ENCODE measurements at regions not wholly inside any gene's neighbourhood (a gene's known extent, or its start where the extent isn't known, plus 50 kb on each side); places are given as distances from the start of the nearest gene placed in this dataset.

DNA sequence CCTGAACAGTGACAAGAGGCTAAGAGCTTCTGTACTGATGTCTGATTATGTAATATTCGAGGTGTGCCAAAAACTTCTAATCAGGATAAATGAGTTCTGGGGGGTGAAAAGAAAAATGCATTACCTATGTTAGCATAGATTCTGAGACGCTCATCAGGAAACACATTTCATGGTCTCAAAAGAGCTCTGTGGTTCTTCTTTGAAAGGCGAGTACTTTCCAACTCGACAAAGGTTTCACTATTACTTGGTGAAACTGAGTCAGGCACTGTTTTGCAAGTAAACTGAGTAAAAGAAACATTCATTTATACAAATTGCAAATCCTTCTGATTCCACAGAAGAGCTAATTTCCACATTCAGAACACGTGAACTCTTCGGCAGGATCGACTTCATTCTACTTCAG, 523.2 kb downstream of the GATA3 start:
- H3K36me3 ChIP-seq (replicated peaks; ENCODE audit: control insufficient read depth, insufficient read depth, low read length) = no peaks in the 10 kb centered on the region
- DNase-seq = no peak
- no peak overlapping the region for H3K4me3 ChIP-seq (ENCODE audit: insufficient read depth, low read depth, low read length)
- H3K27me3 ChIP-seq (ENCODE audit: control insufficient read depth, insufficient read depth, low read length) = no peaks in the 10 kb centered on the region

DNA sequence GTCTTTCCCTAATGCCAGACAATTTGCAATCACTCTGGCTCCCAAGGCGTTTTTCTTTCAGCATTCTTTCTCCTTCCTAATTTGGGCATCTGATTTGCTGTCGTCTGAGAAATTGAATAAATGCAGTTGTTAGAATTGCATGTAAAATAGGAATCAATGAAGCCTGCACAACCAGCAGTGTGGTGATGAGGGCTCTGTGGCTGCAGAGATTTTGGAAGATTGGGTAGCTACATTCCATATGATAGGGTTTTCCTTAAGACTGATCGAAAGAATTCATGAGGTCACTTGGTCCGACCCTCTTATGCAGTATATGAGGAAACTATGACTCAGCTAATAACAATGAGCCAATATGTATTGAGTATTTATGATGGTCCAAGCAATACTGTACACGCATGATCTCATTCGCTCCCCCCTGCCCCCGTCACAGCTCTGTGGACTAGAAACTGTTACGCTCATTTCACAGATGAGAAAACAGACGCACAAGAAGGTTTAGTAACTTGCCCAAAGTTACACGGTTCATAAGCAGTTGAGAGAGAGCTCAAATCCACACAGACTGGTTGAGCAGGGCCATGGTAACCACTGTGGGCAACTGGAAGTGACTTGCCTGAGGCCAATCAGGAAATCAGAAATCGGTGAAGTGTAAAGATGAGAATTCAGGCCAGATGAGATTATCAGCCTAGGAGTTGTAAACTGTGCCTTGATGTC, 527.2 kb downstream of the GATA3 start:
- no peak for DNase-seq
- Histone ChIP-seq H3K4me3 (ENCODE audit: insufficient read depth, low read depth, low read length) (no peak overlapping the region), H3K36me3 (replicated peaks; ENCODE audit: control insufficient read depth, insufficient read depth, low read length) (no peaks in the 10 kb centered on the region)

DNA sequence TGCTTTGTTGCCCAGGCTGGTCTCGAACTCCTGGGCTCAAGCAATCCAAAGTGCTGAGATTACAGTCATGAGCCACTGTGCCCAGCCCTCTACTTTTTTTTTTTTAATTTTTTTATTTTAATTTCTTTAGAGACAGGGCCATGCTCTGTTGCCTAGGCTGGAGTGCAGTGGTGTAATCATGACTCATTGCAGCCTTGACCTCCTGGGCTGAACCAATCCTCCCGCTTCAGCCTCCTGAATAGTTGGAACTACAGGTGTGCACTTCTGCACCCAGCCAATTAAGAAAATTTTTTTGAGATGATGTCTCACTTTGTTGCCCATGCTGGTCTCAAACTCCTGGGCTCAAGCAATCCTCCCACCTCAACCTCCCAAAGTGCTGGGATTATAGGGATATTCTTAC, 528.6 kb downstream of the GATA3 start:
- Histone ChIP-seq H3K27me3 (ENCODE audit: control insufficient read depth, insufficient read depth, low read length) (no peaks in the 10 kb centered on the region), H3K36me3 (replicated peaks; ENCODE audit: control insufficient read depth, insufficient read depth, low read length) (no peaks in the 10 kb centered on the region), H3K4me3 (ENCODE audit: insufficient read depth, low read depth, low read length) (no peak overlapping the region)
- no peak for DNase-seq

More for the DNA sequence above, 527.2 kb downstream of the GATA3 start:
- H3K27me3 ChIP-seq (ENCODE audit: control insufficient read depth, insufficient read depth, low read length) = no peaks in the 10 kb centered on the region

DNA sequence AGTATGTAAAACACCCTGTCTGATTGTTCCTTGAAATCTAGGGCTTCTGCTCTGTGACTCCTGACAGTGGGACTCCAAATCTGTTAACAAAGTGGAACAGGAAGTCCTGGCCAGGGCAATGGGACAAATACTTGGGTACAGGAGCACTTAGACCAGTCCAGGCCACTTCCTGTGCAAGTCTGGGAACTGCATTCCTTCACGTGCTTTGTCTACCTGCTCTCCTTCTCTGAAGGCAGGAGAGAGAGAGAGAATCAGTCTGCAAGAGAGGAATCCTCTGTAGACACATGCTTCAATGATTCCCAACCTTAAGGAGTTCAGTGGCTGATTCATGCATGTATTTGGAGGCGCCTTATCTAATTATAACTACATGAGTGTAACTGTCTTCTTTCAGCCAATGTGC, 530.2 kb downstream of the GATA3 start:
- no peaks in the 10 kb centered on the region for H3K27me3 ChIP-seq (ENCODE audit: control insufficient read depth, insufficient read depth, low read length)
- H3K4me3 ChIP-seq (ENCODE audit: insufficient read depth, low read depth, low read length) = no peak overlapping the region
- DNase-seq = no peak
- H3K36me3 ChIP-seq (replicated peaks; ENCODE audit: control insufficient read depth, insufficient read depth, low read length) = no peaks in the 10 kb centered on the region

DNA sequence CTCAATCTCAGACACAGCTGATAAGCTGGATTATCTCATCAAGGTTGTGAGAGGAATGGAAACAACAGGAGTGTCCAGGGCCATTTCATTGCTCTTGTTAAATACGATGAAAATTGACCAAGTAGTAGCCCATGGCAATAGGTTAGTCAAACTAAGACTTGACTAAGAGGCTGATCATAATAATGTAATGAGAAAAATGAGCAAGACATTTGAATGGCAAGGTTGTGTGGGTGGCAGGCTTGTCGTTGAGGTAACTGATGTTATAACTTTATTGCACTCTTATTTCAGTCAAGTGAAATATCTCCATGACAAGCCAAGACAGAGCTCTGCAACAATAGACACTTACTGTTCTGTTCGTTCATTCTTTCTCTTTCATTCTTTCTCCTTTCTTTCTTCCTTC, 532.0 kb downstream of the GATA3 start:
- Histone ChIP-seq H3K4me3 (ENCODE audit: insufficient read depth, low read depth, low read length) (no peak overlapping the region), H3K36me3 (replicated peaks; ENCODE audit: control insufficient read depth, insufficient read depth, low read length) (no peaks in the 10 kb centered on the region), H3K27me3 (ENCODE audit: control insufficient read depth, insufficient read depth, low read length) (no peaks in the 10 kb centered on the region)
- DNase-seq = no peak

DNA sequence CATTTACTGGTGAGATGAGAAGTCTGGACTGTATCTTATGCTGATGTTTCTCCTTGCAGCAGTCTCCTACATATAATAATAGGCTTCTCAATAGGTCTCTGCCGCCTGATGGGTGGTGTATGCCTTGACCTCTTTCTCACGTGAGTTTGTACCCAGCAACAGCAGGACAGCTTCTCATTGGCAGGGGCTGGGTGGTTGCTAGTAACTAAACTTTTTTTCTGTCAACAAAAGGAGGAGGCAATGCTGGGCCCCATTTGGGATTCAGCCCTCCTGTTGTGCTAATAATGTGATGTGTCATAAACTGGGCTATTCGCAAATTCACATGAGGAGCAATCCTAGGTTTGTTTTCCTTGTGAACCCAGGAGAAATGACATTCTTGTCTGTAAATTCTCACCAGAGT, 533.6 kb downstream of the GATA3 start:
- Histone ChIP-seq H3K27me3 (ENCODE audit: control insufficient read depth, insufficient read depth, low read length) (no peaks in the 10 kb centered on the region), H3K4me3 (ENCODE audit: insufficient read depth, low read depth, low read length) (no peak overlapping the region), H3K36me3 (replicated peaks; ENCODE audit: control insufficient read depth, insufficient read depth, low read length) (no peaks in the 10 kb centered on the region)
- DNase-seq = peak; percentile 3

DNA sequence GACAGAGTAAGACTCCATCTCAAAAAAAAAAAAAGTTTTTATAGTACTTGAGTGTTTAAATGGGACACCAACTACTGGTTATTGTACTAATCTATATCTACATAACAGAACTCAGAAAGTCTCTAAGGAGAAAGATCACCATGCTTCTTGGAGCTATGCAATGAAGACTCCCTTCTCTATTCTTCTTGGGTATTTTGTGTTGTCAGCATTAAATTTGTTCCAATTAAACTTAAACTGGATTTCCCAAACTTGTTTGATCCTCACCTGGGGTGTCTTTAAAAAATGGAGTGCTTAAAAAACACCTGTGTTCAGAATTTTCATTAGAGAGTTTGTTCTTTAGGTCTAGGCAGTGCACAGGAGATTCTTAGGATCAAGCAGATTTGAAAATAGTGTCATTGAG, 536.0 kb downstream of the GATA3 start:
- Histone ChIP-seq H3K27me3 (ENCODE audit: control insufficient read depth, insufficient read depth, low read length) (no peaks in the 10 kb centered on the region), H3K4me3 (ENCODE audit: insufficient read depth, low read depth, low read length) (no peak overlapping the region), H3K36me3 (replicated peaks; ENCODE audit: control insufficient read depth, insufficient read depth, low read length) (no peaks in the 10 kb centered on the region)
- no peak for DNase-seq

DNA sequence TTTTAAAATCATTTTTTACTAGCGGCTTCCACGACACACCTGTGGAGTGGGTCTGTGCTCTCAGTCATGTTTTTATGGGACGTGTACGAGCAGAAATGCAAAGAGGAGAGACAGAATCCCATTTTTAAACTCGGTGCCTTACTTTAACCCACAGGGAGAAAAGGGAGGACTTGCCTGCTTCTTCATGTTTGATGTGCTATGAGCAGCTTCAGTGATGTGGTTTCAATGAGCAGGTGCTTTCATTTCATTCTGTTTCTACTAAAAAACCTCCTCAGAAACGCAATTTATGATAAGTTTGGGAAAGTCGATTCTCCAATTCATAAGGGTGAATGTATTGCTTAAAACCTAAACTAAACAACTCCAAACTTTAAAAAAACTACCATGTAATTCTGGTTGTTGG, 537.2 kb downstream of the GATA3 start:
- Histone ChIP-seq H3K36me3 (replicated peaks; ENCODE audit: control insufficient read depth, insufficient read depth, low read length) (no peaks in the 10 kb centered on the region), H3K4me3 (ENCODE audit: insufficient read depth, low read depth, low read length) (no peak overlapping the region), H3K27me3 (ENCODE audit: control insufficient read depth, insufficient read depth, low read length) (no peaks in the 10 kb centered on the region)
- DNase-seq = no peak

DNA sequence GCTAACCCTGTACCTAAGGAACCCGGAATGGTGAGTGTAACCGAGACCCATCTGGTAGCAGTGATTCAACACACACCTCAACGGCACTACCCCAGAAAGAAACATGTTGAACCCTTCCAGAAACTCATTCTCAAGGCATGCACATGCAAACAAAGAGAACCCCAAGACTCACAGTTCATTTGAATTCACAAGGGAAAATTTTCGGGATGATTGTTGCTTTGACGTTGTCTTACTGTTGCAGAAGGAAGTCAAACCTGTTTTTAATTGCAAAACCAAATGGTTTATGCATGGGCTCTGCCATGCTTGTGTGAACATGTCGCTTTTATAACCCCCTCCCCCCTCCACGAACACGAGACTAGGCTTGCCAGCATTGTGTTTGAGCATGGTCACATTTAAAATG, 539.7 kb downstream of the GATA3 start:
- Histone ChIP-seq H3K36me3 (replicated peaks; ENCODE audit: control insufficient read depth, insufficient read depth, low read length) (no peaks in the 10 kb centered on the region), H3K27me3 (ENCODE audit: control insufficient read depth, insufficient read depth, low read length) (no peaks in the 10 kb centered on the region), H3K4me3 (ENCODE audit: insufficient read depth, low read depth, low read length) (no peak overlapping the region)
- no peak for DNase-seq

DNA sequence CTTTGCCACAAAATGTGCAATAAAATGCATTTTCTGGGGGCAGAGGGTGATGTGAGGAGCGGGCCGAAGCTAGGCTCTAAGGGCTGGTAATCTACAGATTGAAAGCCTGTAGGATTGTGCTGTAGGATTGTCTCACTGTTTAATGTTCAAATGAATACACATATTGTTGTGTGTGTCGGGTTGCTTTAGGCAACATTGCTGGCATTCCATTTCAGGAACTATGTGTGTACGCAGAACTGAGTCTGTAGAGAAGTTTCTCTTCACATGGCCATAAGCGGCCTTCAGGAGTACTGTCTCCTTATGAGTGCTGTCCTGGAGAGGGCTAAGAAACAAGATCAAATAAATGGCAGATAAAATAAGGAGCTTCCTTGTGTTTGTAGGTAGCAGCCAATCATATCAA, 540.2 kb downstream of the GATA3 start:
- no peaks in the 10 kb centered on the region for H3K36me3 ChIP-seq (replicated peaks; ENCODE audit: control insufficient read depth, insufficient read depth, low read length)

DNA sequence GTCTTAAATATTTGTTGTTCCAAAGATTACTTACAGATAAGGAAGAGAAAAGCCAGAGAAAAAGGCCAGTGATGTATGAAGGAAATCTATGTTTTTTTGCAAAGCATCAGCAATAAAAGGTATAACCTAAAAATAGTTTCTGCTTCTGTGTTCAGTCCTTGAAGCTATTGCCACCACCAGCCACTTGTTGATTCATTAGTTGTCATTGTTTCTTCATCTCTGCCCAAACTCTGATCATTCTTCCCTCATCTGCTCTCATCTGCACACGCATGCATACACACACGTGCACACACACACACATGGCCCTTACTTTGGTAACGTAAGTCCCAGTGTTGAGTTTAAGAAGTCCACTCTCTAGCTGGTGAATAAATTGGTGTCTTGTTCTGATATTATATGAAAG, 540.7 kb downstream of the GATA3 start:
- H3K4me3 ChIP-seq (ENCODE audit: insufficient read depth, low read depth, low read length) = no peak overlapping the region
- H3K36me3 ChIP-seq (replicated peaks; ENCODE audit: control insufficient read depth, insufficient read depth, low read length) = no peaks in the 10 kb centered on the region
- no peak for DNase-seq
- H3K27me3 ChIP-seq (ENCODE audit: control insufficient read depth, insufficient read depth, low read length) = no peaks in the 10 kb centered on the region

More for the DNA sequence above, 540.2 kb downstream of the GATA3 start:
- Histone ChIP-seq H3K27me3 (ENCODE audit: control insufficient read depth, insufficient read depth, low read length) (no peaks in the 10 kb centered on the region), H3K4me3 (ENCODE audit: insufficient read depth, low read depth, low read length) (no peak overlapping the region)
- no peak for DNase-seq

DNA sequence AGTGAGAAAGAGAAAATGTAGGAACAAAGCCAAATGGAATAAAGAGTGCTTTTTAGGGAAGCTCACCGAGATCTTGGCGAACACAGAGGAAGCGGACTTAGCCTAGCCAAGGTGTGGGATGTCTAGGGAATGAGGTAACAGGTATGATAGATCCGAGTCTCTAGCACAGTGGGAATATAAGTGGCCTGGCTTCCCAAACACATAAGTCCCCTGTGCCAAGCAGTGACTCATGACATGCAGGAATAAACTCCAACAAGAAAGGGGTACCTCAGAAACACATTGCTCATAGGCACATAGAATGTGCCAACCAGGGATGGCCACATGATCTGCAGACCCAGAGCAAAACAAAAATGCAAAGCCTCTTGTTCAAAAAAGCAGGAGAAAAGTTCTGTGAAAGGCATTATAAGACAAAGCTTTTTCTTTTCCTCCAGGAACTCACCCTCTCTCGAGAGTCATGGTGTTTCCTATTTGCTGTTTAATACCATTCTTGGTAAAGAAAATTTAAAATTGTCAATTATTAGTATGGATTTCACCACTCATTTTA, 542.5 kb downstream of the GATA3 start:
- no peaks in the 10 kb centered on the region for H3K36me3 ChIP-seq (replicated peaks; ENCODE audit: control insufficient read depth, insufficient read depth, low read length)
- no peak overlapping the region for H3K4me3 ChIP-seq (ENCODE audit: insufficient read depth, low read depth, low read length)
- no peak for DNase-seq
- no peaks in the 10 kb centered on the region for H3K27me3 ChIP-seq (ENCODE audit: control insufficient read depth, insufficient read depth, low read length)

DNA sequence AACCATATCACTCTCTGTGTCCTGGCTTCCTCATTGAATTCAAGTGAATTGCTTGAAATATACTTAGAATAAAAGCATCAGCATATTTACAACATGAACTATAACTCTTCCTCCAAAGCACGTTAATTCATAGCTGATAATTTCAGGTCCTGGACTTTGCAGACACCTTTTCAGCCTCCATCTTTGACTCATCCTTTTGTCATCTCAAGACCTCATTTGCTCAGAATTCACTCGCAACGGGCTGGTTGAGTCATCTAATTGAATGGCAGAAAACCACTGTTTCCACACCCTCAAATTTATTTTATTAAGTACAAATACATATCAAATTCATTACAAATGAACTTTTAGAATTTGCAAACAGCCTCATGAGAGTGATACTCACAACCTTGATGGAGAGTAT, 545.7 kb downstream of the GATA3 start:
- no peak for DNase-seq
- H3K4me3 ChIP-seq (ENCODE audit: insufficient read depth, low read depth, low read length) = no peak overlapping the region
- H3K27me3 ChIP-seq (ENCODE audit: control insufficient read depth, insufficient read depth, low read length) = no peaks in the 10 kb centered on the region
- no peaks in the 10 kb centered on the region for H3K36me3 ChIP-seq (replicated peaks; ENCODE audit: control insufficient read depth, insufficient read depth, low read length)

DNA sequence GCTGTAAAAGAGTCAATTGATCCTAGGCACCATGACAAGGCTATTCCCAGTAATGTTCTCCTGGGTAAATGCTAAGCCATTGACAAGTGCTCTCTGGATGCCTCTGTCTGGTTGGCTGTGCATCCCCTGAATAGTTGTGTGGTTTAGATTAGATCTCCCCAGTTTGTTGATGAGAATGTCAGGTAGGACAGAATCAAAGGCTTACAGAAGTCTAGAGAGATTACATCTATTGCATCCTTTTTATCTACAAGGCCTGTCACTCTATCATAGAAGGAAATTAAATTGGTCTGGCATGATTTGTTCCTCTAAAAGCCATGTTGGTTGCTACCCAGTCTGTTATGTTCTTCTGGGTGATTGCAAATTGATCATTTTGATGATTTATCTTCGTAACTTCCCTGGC, 548.3 kb downstream of the GATA3 start:
- Histone ChIP-seq H3K27me3 (ENCODE audit: control insufficient read depth, insufficient read depth, low read length) (no peaks in the 10 kb centered on the region), H3K4me3 (ENCODE audit: insufficient read depth, low read depth, low read length) (no peak overlapping the region), H3K36me3 (replicated peaks; ENCODE audit: control insufficient read depth, insufficient read depth, low read length) (no peaks in the 10 kb centered on the region)
- DNase-seq = no peak

DNA sequence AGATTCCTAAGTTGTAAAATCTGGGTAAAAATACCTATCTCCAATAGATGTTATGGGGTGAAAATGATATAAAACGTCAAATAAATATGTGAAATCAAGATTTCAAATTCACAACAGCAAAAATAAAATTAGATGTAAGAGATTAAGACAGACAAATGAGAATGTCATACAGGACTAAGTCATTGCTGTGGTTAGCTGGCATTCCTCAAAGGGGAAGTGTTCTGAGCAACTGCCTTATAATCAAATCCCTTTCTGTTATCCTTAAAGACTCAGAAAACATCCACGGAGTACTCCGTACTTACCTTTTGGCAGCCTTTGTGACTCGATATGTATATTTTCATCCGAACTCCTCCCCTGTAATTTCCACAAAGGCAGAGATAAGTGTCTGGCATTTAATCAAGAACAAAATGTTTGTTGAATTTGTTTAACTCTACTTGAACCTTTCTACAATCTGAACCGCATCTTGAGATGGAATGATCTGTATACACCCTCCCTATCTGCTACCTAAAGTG, 559.6 kb downstream of the GATA3 start:
- DNase-seq = no peak
- no peak overlapping the region for H3K4me3 ChIP-seq (ENCODE audit: insufficient read depth, low read depth, low read length)
- H3K36me3 ChIP-seq (replicated peaks; ENCODE audit: control insufficient read depth, insufficient read depth, low read length) = no peaks in the 10 kb centered on the region
- H3K27me3 ChIP-seq (ENCODE audit: control insufficient read depth, insufficient read depth, low read length) = no peaks in the 10 kb centered on the region
